Chondrocyte (in vitro differentiated cells): ENCODE measurements at regions not wholly inside any gene's neighbourhood (a gene's known extent, or its start where the extent isn't known, plus 50 kb on each side); places are given as distances from the start of the nearest gene placed in this dataset.

Experiments
- DNase-seq: peaks from one replicate; pipeline ENCODE4 v3.0.0; 2021; ENCODE audit warnings: mixed read lengths, low spot score
- H3K27ac Mint-ChIP-seq: one replicate; pipeline ENCODE4 v1.8.0; 2021; ENCODE audit warnings: mild to moderate bottlenecking, moderate library complexity, mixed read lengths; ENCODE audit not compliant: unreplicated experiment
- H3K27me3 Mint-ChIP-seq: 2 replicates; pipeline ENCODE4 v1.8.0; 2021; ENCODE audit warnings: low read depth, mixed read lengths
- H3K36me3 Mint-ChIP-seq: 2 replicates; pipeline ENCODE4 v1.8.0; 2021; ENCODE audit warnings: low read depth, mixed read lengths
- H3K4me1 Mint-ChIP-seq: 2 replicates; pipeline ENCODE4 v1.8.0; 2021; ENCODE audit warnings: low read depth, mild to moderate bottlenecking, mixed read lengths
- H3K4me3 Mint-ChIP-seq: one replicate; pipeline ENCODE4 v1.8.0; 2021; ENCODE audit warnings: mild to moderate bottlenecking, moderate library complexity, mixed read lengths; ENCODE audit not compliant: unreplicated experiment
- H3K9me3 Mint-ChIP-seq: 2 replicates; pipeline ENCODE4 v1.8.0; 2021; ENCODE audit warnings: low read depth, mixed read lengths
- TF ChIP-seq, protein P1 (sequence below): fragments of 200-600 bp; sonication (generic); IDR thresholded peaks from 2 replicates; pipeline ENCODE4 v1.5.0; 2021; ENCODE audit warnings: antibody characterized with exemption, mild to moderate bottlenecking, moderate library complexity

- no peaks in the 10 kb centered on the region for H3K27me3 Mint-ChIP-seq
- TF ChIP-seq, protein P1, sequence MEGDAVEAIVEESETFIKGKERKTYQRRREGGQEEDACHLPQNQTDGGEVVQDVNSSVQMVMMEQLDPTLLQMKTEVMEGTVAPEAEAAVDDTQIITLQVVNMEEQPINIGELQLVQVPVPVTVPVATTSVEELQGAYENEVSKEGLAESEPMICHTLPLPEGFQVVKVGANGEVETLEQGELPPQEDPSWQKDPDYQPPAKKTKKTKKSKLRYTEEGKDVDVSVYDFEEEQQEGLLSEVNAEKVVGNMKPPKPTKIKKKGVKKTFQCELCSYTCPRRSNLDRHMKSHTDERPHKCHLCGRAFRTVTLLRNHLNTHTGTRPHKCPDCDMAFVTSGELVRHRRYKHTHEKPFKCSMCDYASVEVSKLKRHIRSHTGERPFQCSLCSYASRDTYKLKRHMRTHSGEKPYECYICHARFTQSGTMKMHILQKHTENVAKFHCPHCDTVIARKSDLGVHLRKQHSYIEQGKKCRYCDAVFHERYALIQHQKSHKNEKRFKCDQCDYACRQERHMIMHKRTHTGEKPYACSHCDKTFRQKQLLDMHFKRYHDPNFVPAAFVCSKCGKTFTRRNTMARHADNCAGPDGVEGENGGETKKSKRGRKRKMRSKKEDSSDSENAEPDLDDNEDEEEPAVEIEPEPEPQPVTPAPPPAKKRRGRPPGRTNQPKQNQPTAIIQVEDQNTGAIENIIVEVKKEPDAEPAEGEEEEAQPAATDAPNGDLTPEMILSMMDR: no peak
- H3K9me3 Mint-ChIP-seq: peaks cover 2% of the 10 kb centered on the region
- H3K27ac Mint-ChIP-seq: no peak overlapping the region
- no peak overlapping the region for H3K4me3 Mint-ChIP-seq
- no peak for DNase-seq
- peaks cover 22% of the 10 kb centered on the region for H3K4me1 Mint-ChIP-seq
- H3K36me3 Mint-ChIP-seq: peaks cover 2% of the 10 kb centered on the region
Measured at GRCh38 chr1:235004840-235005391, 123.7 kb downstream of the TOMM20 start.

- Mint-ChIP-seq H3K36me3 (peaks cover 2% of the 10 kb centered on the region), H3K9me3 (peaks cover 2% of the 10 kb centered on the region), H3K27ac (no peak overlapping the region), H3K4me3 (no peak overlapping the region), H3K27me3 (no peaks in the 10 kb centered on the region), H3K4me1 (peaks cover 26% of the 10 kb centered on the region)
- TF ChIP-seq, protein P1: no peak
- DNase-seq: no peak
Measured at GRCh38 chr1:235004276-235004675, 124.4 kb downstream of the TOMM20 start.

DNA sequence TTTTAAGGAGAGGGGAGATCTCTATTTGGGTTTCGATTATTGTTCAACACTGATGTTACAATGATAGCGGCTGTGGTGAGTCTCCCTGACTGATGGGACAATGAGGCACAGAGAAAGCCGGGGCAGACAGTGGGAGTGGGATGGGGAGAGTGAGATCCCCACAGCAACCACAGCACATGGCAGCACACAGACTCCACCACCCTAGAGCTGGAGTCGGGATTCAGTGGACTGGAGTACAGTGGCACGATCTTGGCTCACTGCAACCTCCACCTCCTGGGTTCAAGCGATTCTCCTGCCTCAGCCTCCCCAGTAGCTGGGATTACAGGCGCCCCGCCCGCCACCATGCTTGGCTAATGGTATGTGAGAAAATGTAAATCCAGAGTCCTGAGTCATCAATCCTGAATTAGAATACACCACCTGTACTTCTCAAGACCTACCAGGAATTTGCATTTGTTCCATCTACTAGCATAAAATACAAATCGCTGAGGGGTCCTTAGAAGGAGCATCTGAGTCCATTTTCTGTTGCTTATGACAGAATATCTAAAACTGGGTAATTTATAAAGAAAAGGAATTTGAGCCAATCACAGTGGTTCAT lies 125.8 kb downstream of the TOMM20 start:
- no peak for DNase-seq
- Mint-ChIP-seq H3K36me3 (no peaks in the 10 kb centered on the region), H3K27ac (no peak overlapping the region), H3K27me3 (no peaks in the 10 kb centered on the region), H3K4me1 (peaks cover 39% of the 10 kb centered on the region), H3K9me3 (no peaks in the 10 kb centered on the region), H3K4me3 (no peak overlapping the region)
- TF ChIP-seq, protein P1: no peak

DNA sequence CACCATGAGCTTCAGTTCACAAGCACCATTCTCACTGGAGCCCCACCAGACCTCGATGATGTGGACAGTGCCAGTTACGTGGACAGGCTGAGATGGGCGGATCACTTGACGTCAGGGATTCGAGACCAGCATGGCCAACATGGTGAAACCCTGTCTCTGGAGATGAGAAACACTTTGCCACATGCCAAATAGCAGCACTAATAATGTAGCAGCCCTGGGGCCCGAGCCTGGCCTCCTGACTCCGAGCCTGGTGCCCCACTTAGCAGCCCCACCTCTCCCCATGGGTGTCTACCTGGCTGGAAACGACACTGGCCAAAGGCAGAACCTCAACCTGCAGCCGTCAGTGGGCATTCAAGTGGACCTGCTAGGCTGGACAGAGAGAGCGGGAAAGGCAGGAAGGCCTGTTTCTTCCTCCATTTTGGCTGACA lies 129.1 kb downstream of the TOMM20 start:
- Mint-ChIP-seq H3K9me3 (no peaks in the 10 kb centered on the region), H3K27ac (peak overlapping the region; percentile 8), H3K27me3 (no peaks in the 10 kb centered on the region), H3K4me3 (no peak overlapping the region), H3K4me1 (peaks cover 50% of the 10 kb centered on the region), H3K36me3 (no peaks in the 10 kb centered on the region)
- TF ChIP-seq, protein P1: no peak
- peak; percentile 51 for DNase-seq

- Mint-ChIP-seq H3K4me1 (peaks cover 50% of the 10 kb centered on the region), H3K27me3 (no peaks in the 10 kb centered on the region), H3K27ac (peak overlapping the region; percentile 99), H3K36me3 (no peaks in the 10 kb centered on the region), H3K4me3 (peak overlapping the region; percentile 53), H3K9me3 (no peaks in the 10 kb centered on the region)
- TF ChIP-seq, protein P1: no peak
- peak; percentile 64 for DNase-seq
Measured at GRCh38 chr1:234997896-234998741, 130.5 kb downstream of the TOMM20 start.
